ENCODE measurements at regions not wholly inside any gene's neighbourhood (a gene's known extent, or its start where the extent isn't known, plus 50 kb on each side); places are given as distances from the start of the nearest gene placed in this dataset.

- TF ChIP-seq, protein P1, sequence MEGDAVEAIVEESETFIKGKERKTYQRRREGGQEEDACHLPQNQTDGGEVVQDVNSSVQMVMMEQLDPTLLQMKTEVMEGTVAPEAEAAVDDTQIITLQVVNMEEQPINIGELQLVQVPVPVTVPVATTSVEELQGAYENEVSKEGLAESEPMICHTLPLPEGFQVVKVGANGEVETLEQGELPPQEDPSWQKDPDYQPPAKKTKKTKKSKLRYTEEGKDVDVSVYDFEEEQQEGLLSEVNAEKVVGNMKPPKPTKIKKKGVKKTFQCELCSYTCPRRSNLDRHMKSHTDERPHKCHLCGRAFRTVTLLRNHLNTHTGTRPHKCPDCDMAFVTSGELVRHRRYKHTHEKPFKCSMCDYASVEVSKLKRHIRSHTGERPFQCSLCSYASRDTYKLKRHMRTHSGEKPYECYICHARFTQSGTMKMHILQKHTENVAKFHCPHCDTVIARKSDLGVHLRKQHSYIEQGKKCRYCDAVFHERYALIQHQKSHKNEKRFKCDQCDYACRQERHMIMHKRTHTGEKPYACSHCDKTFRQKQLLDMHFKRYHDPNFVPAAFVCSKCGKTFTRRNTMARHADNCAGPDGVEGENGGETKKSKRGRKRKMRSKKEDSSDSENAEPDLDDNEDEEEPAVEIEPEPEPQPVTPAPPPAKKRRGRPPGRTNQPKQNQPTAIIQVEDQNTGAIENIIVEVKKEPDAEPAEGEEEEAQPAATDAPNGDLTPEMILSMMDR (conservative IDR thresholded peaks at IDR 0.05 in 1 of 2, IDR thresholded peaks at IDR 0.05 in 1 of 2; ENCODE audit: low read depth in 1 of 2, low read length in 2 of 2), result no peak
- TF ChIP-seq EZH2 (IDR thresholded peaks at IDR 0.05; ENCODE audit: low read length, missing control alignments), result no peak
Observed at GRCh38 chr13:56670563-56670962, 470.2 kb upstream of the PRR20A start.
